Activated T-cell treated with anti-CD3 and anti-CD28 coated beads, Interleukin-2, amount 50 U/mL, for 4 hours (primary cell): ENCODE measurements at regions not wholly inside any gene's neighbourhood (a gene's known extent, or its start where the extent isn't known, plus 50 kb on each side); places are given as distances from the start of the nearest gene placed in this dataset.
A peak's percentile ranks its signal among the peaks of the same experiment; 100 is the strongest.

Experiments used
- ATAC-seq, 2 donors: fragments of 200-7000 bp; cut with Tn5 transposase; one replicate each; pipeline ENCODE4 v1.10.0; 2021
- DNase-seq: peaks from one replicate; pipeline ENCODE4 v3.0.0-alpha.2; 2020
- H3K27me3 Mint-ChIP-seq: one replicate; pipeline ENCODE4 v1.8.0; 2021; ENCODE audit warnings: low read depth, mixed read lengths
- H3K36me3 Mint-ChIP-seq: one replicate; pipeline ENCODE4 v1.8.0; 2022; ENCODE audit warnings: mixed read lengths; ENCODE audit not compliant: insufficient read depth
- H3K4me1 Mint-ChIP-seq: one replicate; pipeline ENCODE4 v1.8.0; 2021; ENCODE audit warnings: low read depth, mixed read lengths
- H3K4me3 Mint-ChIP-seq: one replicate; pipeline ENCODE4 v1.8.0; 2021; ENCODE audit warnings: mild to moderate bottlenecking, moderate library complexity, mixed read lengths
- H3K9me3 Mint-ChIP-seq: one replicate; pipeline ENCODE4 v1.8.0; 2021; ENCODE audit warnings: mixed read lengths

DNA sequence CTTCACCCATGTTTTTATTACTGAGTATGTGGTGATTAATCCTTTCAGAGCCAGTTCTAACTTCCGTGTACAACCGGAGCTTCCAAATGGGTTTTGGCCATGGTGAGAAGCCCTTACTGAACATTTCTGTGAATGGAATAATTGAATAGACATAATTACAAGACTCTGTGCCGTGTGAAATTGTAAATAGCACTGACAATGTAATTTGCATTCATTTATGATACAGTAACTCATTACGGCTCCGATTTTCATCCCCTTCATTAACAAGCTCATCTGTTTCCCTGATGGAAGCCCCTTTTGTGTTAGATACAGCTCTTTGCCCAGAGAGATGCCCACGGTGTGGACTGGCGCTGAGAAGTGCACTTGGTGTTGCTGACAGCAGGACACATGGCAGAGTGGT is 891.0 kb downstream of the AACS start:
- H3K4me1 Mint-ChIP-seq, result no peaks in the 10 kb centered on the region

DNA sequence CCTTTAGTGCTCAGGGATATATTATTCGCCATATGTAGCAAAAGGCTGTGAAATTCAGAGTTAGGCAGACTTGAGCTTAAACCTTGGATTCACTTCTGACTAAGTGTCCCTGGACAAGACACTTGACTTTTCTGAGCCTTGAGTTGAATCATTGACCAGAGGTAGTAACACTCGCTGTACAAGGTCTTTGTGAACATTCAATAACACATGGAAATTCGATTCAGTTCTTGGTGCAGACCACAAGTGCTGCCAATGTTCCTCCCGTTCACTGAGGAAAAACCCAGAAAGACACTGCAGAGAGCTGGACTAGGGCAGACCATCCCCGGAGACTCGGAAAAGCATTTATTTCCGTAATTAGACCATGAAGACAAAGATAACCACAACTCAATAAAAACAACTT is 901.4 kb downstream of the AACS start:
- ATAC-seq, result no peak
- Mint-ChIP-seq H3K9me3 (peaks cover 4% of the 10 kb centered on the region), H3K4me3 (no peak overlapping the region)

More for the DNA sequence above, 891.0 kb downstream of the AACS start:
- ATAC-seq (no peak), DNase-seq (no peak)
- no peaks in the 10 kb centered on the region for H3K27me3 Mint-ChIP-seq
- H3K4me3 Mint-ChIP-seq, result no peak overlapping the region
- peaks cover 3% of the 10 kb centered on the region for H3K9me3 Mint-ChIP-seq
- H3K36me3 Mint-ChIP-seq, result no peaks in the 10 kb centered on the region

DNA sequence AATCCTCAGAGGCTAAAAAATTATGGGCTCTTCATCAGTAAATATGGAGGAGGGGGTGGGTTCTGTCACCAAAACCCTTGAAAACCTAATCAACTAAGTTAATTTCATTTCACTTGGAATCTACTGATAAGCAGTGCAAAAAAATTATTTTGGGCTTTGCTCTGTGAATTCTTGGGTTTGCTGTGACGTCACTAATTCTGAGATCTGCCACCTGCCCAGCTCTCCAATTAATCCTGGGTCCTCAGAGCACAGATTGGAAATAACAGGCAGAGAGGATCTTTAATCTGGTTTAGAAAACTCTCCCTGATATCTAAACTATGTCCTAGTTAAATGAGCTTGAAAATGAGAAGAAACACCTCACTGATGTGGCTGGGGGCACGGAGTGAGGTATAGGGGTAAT is 903.2 kb downstream of the AACS start:
- no peaks in the 10 kb centered on the region for H3K4me1 Mint-ChIP-seq
- H3K4me3 Mint-ChIP-seq, result no peak overlapping the region
- H3K27me3 Mint-ChIP-seq, result no peaks in the 10 kb centered on the region
- DNase-seq (no peak), ATAC-seq (no peak)
- H3K9me3 Mint-ChIP-seq, result peaks cover 4% of the 10 kb centered on the region
- H3K36me3 Mint-ChIP-seq, result no peaks in the 10 kb centered on the region

More for the DNA sequence above, 901.4 kb downstream of the AACS start:
- Mint-ChIP-seq H3K4me1 (no peaks in the 10 kb centered on the region), H3K27me3 (no peaks in the 10 kb centered on the region), H3K36me3 (no peaks in the 10 kb centered on the region)
- no peak for DNase-seq

DNA sequence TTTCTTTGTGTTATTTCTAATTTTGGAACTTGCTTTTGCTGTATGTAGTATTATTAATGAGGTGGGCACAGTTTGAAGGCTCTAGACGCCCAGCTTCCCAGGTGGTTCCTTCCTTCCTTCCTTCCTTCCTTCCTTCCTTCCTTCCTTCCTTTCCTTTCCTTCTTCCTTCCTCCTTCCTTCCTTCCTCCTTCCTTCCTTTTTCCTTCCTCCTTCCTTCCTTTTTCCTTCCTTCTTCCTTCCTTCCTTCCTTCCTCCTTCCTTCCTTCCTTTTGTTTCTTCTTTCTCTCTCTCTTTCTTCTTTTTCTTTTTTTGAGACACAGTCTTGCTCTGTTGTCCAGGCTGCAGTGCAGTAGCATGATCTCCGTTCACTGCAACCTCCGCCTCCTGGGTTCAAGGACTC is 906.7 kb downstream of the AACS start:
- DNase-seq (no peak), ATAC-seq (no peak)
- Mint-ChIP-seq H3K4me1 (no peaks in the 10 kb centered on the region), H3K36me3 (no peaks in the 10 kb centered on the region), H3K4me3 (no peak overlapping the region), H3K9me3 (no peaks in the 10 kb centered on the region), H3K27me3 (no peaks in the 10 kb centered on the region)

DNA sequence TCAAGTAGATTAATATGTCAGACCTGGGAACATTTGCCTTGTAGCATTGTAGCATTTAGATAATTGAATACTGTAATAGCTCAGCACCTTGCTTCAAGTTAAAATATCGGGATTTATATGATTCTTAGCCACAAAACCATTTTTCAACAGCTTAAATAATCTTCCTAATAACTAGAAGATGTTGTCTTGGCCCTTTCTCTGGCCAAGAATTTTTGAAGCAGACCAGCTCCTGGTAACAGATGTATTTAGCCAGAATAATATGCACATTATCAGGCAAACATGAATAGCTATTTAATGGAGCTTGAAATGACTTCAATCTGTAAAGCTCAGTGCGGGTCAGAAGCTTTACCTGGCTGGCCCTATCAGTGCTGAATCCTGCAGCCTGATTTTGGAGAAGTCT is 913.1 kb downstream of the AACS start:
- Mint-ChIP-seq H3K4me1 (no peaks in the 10 kb centered on the region), H3K4me3 (no peak overlapping the region), H3K9me3 (no peaks in the 10 kb centered on the region), H3K36me3 (no peaks in the 10 kb centered on the region), H3K27me3 (peaks cover 4% of the 10 kb centered on the region)
- ATAC-seq (no peak), DNase-seq (no peak)

DNA sequence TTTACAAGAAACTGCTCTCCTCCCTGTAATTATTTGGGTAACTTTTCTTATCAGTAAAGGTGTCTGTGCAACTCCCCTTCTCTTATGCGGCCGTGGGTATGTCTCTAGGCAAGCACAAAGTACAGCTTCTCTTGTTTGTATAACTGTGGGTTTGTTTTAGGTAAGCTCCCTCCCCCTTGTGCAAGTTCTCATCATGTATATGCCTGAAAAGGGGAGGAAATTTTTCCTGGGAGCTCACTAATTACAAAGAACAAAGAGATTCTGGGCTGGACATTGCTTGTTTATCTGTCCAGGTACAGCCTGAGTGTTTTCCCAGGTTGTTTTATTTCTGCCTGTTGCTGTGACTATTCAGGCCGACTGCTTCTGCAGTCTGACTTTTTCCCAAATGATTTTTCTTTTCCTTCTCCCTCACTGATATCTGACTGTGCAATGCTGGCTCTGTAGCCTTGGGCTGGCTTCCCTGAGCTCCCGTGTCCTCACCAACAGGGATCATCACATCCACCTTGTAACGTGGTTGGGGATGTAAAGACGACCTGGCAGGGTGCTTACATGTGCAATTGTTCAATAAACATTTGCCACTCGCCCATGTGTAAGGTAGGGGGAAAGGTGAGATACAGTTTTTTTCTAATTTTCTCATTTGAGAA is 916.5 kb downstream of the AACS start:
- H3K4me3 Mint-ChIP-seq, result no peak overlapping the region
- DNase-seq (no peak), ATAC-seq (no peak)
- peaks cover 2% of the 10 kb centered on the region for H3K4me1 Mint-ChIP-seq
- H3K36me3 Mint-ChIP-seq, result no peaks in the 10 kb centered on the region
- peaks cover 21% of the 10 kb centered on the region for H3K27me3 Mint-ChIP-seq
- H3K9me3 Mint-ChIP-seq, result no peaks in the 10 kb centered on the region

DNA sequence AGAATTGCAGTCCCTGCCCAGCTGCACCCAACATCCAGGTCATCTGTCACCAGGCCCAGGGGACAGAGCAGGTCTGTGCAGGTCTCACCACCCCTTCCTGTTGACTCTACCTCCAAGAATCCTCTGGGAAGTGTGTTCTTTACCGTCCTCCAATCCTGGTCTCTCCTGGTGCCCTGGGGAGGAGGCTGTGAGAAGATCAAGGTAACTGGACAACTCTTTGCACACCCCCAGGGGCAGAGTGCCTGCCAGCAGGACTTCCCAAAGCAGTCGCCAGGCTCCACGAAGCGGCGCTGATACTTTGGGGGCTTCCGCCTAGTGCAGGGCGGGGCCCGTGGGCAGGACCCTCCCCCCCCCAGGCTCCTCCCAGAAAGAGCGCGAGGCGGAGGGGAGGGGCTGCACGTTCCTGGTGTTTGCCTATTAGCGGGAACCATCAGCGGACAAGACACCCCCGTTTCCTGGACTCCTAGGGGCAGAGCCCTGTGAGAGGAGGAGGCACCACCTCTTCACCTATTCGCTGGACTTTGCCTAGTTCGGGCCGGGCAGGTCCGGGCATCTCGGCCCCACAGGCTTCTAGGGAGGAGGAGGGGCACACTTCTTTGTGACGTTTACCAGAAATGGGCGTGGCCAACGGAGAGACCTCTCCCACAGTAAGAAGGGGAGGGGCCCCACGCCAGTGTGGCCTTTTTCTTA is 918.0 kb downstream of the AACS start:
- DNase-seq (no peak), ATAC-seq (peak in 1 of 2 donors; percentile 27)
- Mint-ChIP-seq H3K4me3 (no peak overlapping the region), H3K9me3 (peaks cover 4% of the 10 kb centered on the region), H3K36me3 (no peaks in the 10 kb centered on the region), H3K27me3 (peaks cover 21% of the 10 kb centered on the region), H3K4me1 (peaks cover 2% of the 10 kb centered on the region)

DNA sequence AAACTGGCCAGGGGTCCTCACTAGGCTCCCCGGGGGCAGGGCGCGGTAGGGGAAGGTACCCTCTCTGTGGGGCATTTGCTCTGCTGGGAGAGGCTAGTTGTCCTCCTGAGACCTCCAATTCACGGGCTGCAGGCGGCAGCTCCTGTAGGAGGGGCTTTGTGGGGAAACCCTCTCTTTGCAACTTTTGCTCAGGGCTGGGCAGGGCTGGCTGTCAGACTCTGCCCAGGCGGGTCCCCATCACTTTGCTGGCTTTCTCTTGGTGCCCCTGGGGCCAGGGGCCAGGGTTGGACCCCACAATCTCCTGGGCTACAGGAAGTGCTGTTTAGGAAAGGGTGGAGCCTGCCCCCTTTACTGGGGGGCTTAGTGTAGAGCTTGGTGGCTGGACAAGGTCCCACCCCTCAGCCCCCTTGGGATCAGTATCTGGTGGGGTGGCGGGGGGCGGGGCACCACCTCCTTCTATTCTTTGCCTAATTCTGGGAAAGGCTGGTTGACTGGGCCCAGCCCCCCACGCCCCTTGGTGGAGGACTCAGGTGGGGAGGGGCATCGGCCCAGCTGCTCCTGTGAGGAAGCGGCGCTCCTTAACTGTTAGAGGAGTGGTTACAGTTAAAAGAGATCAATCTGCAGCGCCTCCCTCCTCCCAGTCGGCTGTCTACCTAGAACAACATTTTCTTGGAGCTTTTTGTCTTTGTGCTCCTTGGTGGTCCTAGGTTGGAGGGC is 918.7 kb downstream of the AACS start:
- Mint-ChIP-seq H3K36me3 (no peaks in the 10 kb centered on the region), H3K9me3 (peaks cover 4% of the 10 kb centered on the region), H3K4me3 (no peak overlapping the region), H3K4me1 (peaks cover 2% of the 10 kb centered on the region), H3K27me3 (peaks cover 21% of the 10 kb centered on the region)
- DNase-seq (no peak), ATAC-seq (no peak)

DNA sequence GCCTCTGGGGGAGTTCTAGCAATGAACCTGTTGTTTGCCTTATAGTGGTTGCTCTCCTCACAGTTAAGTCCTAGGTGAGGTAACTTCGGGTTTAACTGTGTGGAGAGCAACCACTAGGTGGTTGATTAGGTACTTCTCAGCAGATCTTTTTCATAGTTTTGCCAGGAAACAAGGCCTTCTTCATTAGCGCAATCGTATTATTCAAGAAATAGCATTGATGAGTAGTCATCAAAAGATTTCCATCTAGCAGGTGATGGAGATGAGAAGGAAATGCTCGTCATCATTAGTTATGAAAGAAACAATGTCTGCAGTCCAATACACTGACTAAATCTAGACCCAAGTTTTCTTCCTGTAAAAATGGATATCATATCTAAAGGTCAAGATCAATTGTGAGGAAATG is 923.3 kb downstream of the AACS start:
- no peak for DNase-seq
- Mint-ChIP-seq H3K9me3 (peaks cover 4% of the 10 kb centered on the region), H3K4me1 (peaks cover 2% of the 10 kb centered on the region), H3K27me3 (peaks cover 16% of the 10 kb centered on the region), H3K4me3 (no peak overlapping the region), H3K36me3 (no peaks in the 10 kb centered on the region)
- ATAC-seq, result no peak

DNA sequence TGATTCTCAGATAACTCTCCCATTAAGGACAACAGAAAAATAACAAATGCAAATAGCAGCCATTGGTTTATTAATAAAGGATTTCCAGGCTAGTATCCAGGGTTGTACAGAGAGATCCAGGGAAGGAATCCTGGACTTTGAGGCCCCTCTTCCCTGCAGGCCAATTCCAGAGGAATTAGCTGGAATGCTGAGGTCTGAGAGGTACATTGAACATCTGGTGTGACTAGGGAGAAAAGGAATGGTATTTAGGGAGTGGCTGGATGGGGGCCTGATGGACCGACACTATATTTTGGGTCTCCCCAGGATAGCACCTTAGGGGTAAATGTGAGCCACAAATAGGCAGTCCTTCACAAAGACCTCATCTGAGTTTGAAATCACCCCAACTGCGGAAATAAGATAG is 924.5 kb downstream of the AACS start:
- Mint-ChIP-seq H3K27me3 (peaks cover 10% of the 10 kb centered on the region), H3K4me3 (no peak overlapping the region), H3K36me3 (no peaks in the 10 kb centered on the region), H3K4me1 (peaks cover 2% of the 10 kb centered on the region), H3K9me3 (peaks cover 4% of the 10 kb centered on the region)
- ATAC-seq (no peak), DNase-seq (no peak)

DNA sequence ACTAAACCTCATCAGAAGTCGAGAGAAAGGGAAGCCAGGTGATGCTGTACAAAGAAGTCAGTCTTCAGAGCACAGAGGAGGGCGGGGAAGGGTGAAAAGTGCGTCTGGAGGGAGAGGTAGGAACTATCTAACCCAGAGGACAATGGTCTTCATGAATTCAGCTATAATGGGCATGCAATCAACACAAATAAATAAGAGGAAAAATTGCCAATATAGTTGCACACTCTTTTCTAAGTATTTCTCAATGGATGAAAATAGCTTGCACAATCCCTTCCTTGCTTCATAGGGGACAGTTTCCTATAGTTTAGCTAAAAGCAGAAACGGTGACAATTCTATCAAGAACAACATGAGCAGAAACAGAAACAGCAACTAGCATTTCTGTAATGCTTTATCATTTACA is 931.2 kb downstream of the AACS start:
- ATAC-seq (no peak), DNase-seq (no peak)
- Mint-ChIP-seq H3K4me3 (no peak overlapping the region), H3K27me3 (no peaks in the 10 kb centered on the region), H3K4me1 (no peaks in the 10 kb centered on the region), H3K9me3 (peaks cover 4% of the 10 kb centered on the region), H3K36me3 (no peaks in the 10 kb centered on the region)

DNA sequence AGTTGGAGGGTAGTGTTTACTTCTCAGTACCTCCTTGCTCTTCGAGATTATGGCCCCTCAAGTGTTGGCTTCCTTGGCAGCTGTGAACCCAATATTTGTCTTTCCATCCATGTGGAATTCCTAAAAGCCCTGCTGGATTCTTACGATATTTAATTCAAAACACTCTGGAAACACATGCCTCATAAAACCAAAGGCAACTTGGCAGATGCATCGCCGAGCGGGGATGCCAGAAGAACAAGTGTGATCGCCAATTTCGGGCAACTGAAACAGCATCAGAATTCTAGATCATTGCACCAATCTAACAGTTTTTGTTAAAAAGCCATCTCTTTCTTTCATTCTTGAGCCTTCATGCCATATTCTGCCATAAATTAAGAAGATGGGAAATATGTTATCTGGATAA is 934.4 kb downstream of the AACS start:
- peaks cover 18% of the 10 kb centered on the region for H3K9me3 Mint-ChIP-seq
- ATAC-seq, result no peak
- no peaks in the 10 kb centered on the region for H3K27me3 Mint-ChIP-seq
- DNase-seq, result no peak
- no peak overlapping the region for H3K4me3 Mint-ChIP-seq
- H3K36me3 Mint-ChIP-seq, result no peaks in the 10 kb centered on the region
- no peaks in the 10 kb centered on the region for H3K4me1 Mint-ChIP-seq

DNA sequence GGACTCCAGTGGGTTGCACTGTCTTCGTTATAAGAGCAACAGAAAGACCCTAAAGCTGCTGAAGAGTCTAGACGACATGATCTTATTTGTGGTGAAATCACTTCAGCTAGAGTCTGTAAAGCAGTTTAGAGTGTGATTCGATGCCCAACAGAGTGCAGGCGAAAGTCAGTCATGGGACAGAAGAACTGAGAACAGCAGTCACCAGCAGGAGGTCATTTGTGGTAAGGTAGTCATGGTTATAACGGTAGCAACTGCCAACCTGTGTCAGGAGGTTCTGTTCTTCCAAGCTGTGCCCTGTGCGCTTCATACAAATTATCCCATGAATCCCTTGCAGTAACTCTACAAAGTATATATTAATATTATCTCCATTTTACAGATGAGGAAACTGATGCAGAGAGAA is 954.1 kb downstream of the AACS start:
- Mint-ChIP-seq H3K4me1 (no peaks in the 10 kb centered on the region), H3K27me3 (no peaks in the 10 kb centered on the region), H3K9me3 (peaks cover 22% of the 10 kb centered on the region), H3K4me3 (no peak overlapping the region), H3K36me3 (no peaks in the 10 kb centered on the region)
- no peak for DNase-seq
- no peak for ATAC-seq

DNA sequence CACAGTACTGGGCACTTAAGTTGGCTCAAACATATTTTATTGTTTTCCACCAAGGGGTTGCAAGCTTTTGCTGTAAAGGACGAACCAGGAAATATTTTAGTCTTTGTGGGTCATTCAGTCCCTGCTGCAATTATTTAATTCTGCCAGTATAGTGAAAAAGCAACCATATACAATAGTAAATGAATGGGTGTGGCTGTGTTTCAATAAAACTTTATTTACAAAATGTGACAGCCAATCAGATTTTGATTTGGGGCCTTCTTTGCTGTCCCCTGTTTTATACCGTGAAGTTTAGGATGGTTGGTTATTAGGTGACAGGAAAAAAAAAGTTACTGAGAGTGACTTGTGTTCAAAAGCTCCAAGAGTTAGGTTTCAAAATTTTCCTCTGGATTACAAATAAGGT is 956.4 kb downstream of the AACS start:
- Mint-ChIP-seq H3K36me3 (no peaks in the 10 kb centered on the region), H3K4me3 (no peak overlapping the region), H3K9me3 (peaks cover 16% of the 10 kb centered on the region), H3K4me1 (no peaks in the 10 kb centered on the region), H3K27me3 (no peaks in the 10 kb centered on the region)
- DNase-seq, result no peak
- no peak for ATAC-seq

DNA sequence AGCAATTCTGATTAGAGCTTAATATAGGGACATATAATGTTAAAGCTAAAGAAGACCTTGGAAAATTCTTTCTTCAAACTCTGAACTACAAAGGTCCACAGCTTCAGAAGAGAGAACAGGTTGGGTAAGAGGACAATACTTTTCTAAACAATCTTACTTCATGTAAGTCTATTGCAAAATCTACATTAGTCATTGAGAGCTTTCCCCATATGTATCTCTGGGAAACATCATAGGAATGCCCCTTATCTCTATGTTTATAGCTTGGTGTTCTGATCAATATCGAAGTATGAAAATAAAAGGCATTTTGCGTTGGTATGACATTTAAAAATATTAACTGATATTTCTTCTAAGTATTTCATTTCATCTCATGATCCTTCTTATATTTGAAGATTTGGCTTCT is 962.6 kb downstream of the AACS start:
- Mint-ChIP-seq H3K4me1 (no peaks in the 10 kb centered on the region), H3K27me3 (no peaks in the 10 kb centered on the region), H3K4me3 (no peak overlapping the region), H3K9me3 (no peaks in the 10 kb centered on the region), H3K36me3 (no peaks in the 10 kb centered on the region)
- ATAC-seq, result no peak
- DNase-seq, result no peak
